GM18508 (cell line): ENCODE measurements at regions not wholly inside any gene's neighbourhood (a gene's known extent, or its start where the extent isn't known, plus 50 kb on each side); places are given as distances from the start of the nearest gene placed in this dataset.
"Not testable (repeated sequence)": the region's sequence is repeated elsewhere in the genome, so short reads cannot be mapped to it uniquely, and the experiment has no call there.

ENCODE experiments used
- ATAC-seq: cut with Tn5 transposase; IDR thresholded peaks from one replicate; pipeline ENCODE4 v1.9.1; 2021; ENCODE audit warnings: moderate number of reproducible peaks; ENCODE audit not compliant: insufficient read depth, unreplicated experiment

DNA sequence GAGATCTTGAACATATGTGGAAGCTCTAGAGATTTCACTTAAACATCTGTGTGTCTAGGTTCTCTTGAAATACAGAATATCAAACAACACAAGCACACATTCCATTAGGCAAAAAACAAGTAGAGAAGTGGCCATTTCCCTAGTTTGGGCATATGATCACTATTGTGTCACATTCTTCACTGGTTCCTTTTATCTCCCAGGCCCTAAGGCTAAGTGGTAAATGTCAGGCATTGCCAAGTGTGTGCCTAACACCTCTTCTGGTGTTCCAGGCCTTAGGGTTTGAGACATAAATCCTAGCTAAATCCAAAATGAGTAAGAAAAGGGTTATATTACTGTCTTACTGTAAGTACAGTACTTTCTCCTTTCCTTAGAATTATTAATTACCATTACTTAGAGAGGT, 880.1 kb downstream of the PDCD6IP start:
- no peak for ATAC-seq

DNA sequence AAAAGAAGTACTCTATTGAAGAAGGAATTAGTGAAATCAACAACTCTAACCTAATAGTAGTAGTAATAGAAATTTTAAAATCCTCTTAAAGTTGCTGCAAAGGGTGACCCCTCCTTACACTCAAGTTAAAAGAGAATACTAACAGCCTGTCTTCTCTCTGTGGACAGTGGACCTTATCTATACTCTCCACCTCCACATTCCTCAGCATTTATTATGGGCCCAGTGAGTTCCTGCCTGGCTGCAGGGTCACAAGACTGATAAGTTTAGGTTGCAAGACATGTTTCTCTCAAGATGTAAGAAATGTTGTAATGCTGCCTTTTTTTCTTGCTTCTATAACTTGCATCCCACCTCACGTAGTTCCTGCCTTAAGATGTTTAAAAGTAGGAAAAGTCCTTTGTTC, 880.6 kb downstream of the PDCD6IP start:
- ATAC-seq = not testable (repeated sequence)

- ATAC-seq = no peak
Measured at GRCh38 chr3:34683851-34684250, 885.4 kb downstream of the PDCD6IP start.

DNA sequence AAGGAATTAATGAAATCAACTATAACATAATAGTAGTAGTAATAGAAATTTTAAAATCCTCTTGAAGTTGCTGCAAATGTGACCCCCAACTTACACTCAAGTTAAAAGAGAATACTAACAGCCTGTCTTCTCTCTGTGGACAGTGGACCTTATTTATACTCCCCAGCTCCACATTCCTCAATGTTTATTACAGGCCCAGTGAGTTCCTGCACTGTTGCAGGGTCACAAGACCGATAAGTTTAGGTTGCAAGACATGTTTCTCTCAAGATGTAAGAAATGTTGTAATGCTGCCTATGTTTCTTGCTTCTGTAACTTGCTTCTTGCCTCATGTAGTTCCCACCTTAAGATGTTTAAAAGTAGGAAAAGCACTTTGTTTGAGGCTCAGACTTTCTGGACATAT, 888.1 kb downstream of the PDCD6IP start:
- no peak for ATAC-seq

DNA sequence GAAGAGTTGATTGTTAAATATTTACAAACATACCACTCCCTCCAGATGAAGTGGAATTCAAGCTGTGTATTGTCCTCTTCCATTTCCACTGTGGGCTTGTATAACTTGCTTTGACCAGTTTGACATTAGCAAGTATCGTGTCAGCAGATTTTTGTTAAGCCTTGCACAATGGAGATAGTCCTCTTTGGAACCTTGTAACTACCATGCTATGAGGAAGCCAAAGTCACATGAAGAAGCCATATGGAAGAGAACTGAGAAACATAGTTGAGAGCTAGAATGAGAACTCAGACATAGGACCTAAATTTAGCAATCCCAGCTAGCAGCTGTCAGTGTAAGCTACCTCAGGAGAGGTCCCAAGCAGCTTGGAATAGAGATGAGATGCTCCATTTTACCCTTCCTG, 889.2 kb downstream of the PDCD6IP start:
- ATAC-seq = no peak

GRCh38 chr3:34696831-34697230, 898.4 kb downstream of the PDCD6IP start:
- ATAC-seq = no peak

GRCh38 chr3:34703053-34703452, 904.6 kb downstream of the PDCD6IP start:
- no peak for ATAC-seq

GRCh38 chr3:34724916-34725499, 914.3 kb upstream of the ARPP21 start:
- ATAC-seq = no peak

DNA sequence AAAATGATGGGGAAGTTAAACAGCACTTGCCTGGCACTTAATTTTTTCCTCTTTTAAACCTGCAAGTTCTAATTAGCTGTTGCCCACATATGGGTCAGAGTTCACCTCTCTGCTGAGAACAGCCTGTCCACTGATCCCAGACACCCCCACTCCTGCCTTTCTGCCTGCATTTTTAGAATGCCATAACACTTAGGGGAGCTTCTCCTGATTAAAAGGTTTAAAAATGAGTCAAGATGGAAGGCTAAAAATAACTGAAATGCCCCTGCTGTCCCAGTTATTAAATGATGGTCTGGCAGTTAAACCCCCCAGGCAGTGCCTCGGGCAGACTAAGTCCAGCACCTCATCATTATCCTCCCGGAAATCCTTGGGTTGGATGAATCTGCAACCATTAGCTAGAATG, 913.6 kb upstream of the ARPP21 start:
- ATAC-seq = no peak

DNA sequence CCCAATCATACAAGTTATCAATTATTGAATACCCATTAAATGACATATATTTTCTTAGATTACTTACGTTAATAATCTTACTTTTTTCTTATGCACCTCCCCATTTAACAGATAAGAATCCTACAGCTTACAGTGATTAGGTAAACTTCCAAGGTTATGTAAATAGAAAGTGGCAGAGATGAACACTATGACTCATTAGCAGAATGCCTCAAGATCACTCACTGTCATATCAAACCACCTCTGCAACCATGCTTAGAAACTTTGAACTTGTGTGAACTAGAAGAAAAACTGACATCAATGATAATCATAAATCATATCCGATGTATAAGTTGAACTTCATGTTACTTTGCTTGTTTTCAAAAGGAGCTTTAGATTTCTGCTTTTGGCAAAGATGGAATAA, 911.6 kb upstream of the ARPP21 start:
- ATAC-seq = no peak

GRCh38 chr3:34742151-34742550, 897.2 kb upstream of the ARPP21 start:
- ATAC-seq = no peak

DNA sequence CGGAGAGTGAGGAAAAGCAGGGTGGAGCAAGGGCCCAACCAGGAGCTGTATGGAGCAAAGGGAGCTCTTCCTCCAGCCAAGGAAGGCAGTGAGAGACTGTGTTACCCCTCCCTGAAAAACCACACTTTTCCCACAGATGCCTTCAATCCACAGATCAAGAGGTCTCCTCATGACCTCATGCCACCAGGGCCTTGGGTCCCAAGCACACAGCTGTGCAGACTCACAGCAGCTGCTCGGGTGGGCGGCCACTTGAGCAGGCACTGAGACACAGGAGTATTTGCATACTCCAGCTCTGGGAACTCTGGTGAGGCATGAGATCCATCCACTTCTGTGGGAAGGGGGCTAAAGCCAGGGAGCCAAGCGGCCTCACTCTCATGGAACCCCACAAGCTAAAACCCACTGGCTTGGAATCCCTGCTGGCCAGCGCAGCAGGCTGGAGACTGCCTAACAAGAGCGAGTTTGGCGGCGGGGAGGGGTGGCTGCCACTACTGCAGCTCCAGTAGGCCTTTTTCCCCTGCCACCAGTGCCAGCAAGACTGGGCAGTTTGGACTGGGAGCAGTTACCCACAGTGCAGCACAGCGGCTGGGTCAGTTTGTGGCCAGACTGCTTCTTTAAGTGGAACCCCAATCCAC, 880.6 kb upstream of the ARPP21 start:
- no peak for ATAC-seq

DNA sequence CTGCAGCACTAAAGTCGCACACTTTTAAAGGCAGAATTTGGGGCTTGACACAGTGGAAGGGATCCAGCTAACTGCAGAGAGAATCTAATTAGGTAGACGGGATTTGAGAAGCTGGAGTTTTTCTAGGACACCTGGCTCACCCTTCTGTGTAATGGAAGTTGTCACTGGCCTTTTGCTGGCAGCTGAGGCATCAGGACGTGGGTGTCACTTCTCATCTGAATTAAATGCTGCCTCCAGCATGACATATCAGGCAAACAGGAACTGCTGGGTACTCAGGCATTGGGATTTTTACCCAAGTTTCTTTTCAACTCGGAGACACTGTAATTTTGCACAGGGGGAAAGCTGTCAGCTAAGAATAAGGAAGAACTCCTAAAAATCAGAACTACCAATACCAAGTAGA, 861.9 kb upstream of the ARPP21 start:
- ATAC-seq = no peak

GRCh38 chr3:34779092-34779491, 860.2 kb upstream of the ARPP21 start:
- no peak for ATAC-seq

- no peak for ATAC-seq
Measured at GRCh38 chr3:34780294-34780693, 859.0 kb upstream of the ARPP21 start.

DNA sequence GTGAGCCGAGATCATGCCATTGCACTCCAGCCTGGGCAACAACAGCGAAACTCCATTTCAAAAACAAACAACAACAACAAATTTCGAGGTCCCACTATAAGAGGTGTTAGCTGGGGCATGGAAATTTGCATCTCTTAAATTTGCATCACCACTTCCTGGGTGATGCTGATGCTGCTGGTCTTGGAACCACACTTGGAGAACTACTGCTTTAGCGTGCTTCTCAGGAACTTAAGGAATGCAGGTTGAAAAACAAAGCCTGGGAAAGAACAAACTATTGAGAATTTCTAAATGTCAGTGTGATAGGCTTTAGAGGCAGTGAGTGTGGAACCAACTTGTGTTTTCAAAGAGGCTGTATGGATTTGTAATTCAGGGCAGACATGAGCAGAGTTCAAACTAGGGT, 858.4 kb upstream of the ARPP21 start:
- no peak for ATAC-seq

GRCh38 chr3:34782871-34783270, 856.5 kb upstream of the ARPP21 start:
- no peak for ATAC-seq

DNA sequence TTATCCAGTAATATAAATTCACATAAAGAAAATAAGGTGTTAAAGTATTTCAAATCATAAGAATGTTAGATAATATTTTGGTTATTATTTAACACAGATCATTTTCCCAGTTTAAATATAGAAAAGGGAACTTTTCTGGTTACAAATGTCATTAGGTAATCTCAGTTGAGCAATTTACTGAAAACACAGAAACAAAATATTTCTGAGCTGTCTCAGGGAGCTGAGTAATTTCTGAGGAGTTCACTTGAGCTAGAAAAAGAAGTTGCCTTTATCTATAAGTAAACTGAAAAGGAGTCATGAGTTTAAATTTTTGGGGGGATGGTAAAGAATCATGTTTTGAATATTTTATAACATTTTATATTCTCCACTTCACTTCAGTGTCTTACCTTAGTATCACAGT, 855.4 kb upstream of the ARPP21 start:
- ATAC-seq = no peak

DNA sequence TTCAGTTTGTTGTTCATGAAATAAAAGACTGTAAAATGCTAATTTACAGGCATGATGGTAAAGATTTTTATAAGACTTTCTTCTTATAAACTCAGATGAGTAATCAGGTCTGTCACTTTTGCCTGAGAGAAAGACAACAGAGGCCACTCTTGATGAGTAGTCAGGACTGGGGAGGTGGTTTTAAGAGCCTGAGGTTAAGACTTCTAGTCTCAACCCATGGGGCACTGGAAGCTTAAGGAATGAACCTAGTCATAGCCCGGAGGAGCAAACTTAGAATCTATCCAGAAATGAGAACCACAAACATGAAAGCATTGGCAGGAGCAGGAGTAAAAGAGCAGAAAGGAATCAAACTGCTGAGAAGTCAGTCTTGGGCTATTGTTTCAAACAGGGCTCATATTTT, 846.3 kb upstream of the ARPP21 start:
- no peak for ATAC-seq

DNA sequence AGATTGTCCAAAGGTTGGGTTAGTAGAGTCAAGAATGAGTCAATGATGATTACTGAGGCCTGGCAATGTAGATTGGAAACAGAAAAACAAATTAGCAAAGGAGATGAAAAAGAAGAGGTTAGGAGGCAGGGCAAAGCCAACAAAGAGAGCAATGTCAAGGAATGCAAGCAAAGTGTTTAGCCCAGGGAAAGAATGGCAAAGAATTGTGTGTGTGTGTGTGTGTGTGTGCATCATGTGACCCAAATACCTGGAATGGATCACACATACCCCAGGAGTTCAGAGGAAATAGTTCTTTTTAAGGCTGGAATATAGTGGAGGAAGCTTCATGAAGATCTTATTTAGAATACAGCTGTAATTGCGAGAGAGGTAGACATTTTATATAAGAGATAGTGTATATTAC, 831.7 kb upstream of the ARPP21 start:
- no peak for ATAC-seq

DNA sequence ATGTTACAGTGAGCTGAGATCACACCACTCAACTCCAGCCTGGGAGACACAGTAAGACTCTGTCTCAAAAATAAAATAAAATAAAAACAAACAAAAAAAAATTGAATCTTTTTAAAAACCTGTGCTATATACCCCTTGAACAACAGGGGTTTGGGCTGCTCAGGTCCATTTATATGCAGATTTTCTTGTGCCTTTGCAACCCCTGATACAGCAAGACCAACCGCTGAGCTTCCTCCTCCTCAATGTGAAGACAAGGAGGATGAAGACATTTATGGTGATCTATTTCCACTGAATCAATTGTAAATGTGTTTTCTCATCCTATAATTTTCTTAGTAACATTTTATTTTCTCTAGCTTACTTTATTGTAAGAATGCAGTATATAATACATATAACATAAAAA, 831.0 kb upstream of the ARPP21 start:
- ATAC-seq = no peak

- ATAC-seq = no peak
Measured at GRCh38 chr3:34828847-34829246, 810.5 kb upstream of the ARPP21 start.
